ENCODE measurements at regions not wholly inside any gene's neighbourhood (a gene's known extent, or its start where the extent isn't known, plus 50 kb on each side); places are given as distances from the start of the nearest gene placed in this dataset.
A peak's percentile ranks its signal among the peaks of the same experiment; 100 is the strongest.
"Not testable (repeated sequence)": the region's sequence is repeated elsewhere in the genome, so short reads cannot be mapped to it uniquely, and the experiment has no call there.

DNA sequence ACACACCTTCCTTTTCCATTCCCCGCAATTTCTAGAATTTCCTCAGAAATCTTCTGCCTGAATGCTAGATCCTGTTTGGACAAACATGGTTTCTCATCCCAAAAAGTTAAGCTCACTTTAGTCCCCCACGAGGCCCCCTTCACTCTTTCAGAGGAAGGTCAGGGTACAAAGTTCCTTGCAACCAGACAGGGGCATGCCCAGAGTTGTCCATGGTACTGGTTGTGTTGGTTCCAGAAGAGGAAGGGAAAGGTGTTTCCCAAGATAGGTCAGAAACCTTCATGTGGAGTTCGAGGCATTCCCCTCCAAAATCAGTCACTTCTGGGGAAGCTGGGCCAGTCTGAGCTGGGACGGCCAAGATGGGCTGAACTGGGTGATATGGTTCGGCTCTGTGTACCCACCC lies 167.6 kb upstream of the MAFB start:
- no peak for DNase-seq (ENCODE audit: low spot score)

DNA sequence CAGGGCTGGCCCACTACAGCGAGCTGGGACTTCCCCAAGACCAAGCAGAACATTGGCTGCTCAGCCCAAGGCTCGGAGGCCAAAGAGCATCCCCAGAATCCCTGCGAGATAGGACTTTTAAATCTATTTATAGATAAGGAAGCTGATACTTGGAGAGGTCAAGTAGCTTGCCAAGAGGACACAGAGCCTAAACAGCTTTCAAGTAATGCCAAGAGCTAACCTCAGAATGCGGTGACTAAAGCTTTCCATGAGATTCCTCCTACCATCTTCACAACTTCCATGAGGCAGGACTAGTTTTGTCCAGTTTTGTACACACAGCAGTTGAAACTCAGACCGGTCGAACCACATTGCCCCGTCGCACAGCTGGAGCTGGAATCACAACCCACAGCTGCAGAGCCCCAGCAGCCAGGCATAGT lies 168.1 kb upstream of the TOP1 start:
- peak; percentile 89 for DNase-seq (ENCODE audit: low spot score)

DNA sequence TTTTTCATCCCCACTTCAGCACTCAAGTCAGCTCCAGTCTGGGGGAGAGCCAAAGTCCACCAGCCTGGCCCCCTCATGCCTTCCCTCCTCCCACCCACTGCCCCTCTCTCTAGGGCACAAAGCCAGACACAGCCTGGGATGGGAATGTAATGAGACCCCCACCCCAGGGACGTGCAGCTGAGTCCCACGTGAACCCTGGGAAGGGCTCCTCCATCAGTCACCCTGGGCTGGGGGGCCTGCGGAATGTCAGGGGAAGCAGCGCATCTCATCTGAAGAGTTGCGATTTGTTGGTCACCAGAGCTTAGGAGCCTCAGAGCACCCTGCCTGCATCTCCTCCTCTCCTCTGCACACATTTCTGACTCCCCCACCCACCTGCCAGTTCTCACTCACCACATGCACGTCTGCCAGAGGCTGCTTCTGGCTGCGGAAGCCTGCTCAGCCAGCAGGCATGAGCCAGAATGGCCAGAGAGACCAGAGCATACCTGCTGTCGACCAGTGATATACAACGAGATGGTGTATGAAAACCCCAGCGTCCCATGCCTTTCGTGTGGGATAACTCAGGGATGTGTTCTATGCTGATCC lies 167.1 kb upstream of the TOP1 start:
- no peak for DNase-seq (ENCODE audit: low spot score)

DNA sequence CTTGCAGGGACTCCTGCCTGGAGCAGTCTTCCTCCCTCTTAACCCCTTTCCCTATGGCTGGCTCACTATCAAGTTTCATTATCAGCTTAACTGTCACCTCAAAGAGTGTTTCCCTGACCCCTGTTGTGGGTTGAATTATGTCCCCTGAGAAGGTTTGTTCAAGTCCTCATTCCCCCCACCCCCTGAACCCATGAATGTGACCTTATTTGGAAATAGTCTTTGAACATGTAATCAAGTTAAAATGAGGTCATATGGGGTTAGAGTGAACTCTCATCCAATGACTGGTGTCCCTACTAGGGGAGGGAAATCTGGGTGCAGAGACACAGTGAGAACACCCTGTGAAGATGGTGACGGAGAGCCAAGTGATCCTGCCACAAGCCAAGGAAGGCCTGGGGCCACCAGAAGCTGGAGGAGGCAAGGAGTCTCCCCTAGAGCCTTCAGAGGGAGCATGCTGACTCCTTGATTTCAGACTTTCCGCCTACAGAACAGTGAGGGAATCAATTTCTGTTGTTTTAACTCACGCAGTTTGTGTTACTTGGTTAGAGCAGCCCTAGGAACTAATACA lies 165.2 kb upstream of the TOP1 start:
- DNase-seq (ENCODE audit: low spot score), result no peak

DNA sequence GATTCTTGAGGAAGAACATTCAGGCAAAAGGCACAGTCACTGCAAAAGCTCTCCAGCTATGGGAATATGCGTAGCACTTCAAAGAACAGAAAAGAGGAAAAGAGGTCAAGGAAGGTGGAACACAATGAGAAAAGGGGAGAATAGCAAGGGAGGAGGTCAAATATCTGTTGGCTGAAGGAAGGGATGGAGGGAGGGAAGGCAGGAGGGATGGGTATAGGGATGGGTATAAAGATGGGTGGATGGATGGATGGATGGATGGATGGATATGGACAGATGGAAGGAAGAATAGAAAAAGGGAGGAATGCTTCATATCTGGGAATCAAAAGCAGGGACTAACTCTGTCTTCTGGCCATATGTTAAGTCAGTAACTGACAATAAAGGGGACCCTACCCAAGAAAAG lies 164.2 kb upstream of the TOP1 start:
- no peak for DNase-seq (ENCODE audit: low spot score)

DNA sequence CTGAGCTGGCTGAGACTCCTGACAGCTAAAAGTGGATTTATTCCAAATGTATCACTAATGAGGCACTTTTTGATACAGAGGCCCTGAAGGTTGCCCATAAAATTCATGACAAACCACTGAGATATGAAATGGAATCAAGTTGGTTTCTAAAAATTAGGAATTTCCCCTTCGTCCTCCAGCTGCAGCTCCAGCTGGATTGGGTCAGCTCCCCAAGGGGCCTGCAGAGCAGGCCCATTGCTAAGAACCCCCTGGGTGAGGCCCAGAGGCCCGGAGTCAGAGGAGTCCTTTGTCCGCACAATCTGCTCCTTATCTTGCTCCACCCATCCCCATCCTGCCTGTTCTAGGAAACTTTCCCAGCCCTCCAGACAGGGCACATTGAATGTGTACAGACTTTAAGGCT lies 163.5 kb upstream of the TOP1 start:
- no peak for DNase-seq (ENCODE audit: low spot score)

DNA sequence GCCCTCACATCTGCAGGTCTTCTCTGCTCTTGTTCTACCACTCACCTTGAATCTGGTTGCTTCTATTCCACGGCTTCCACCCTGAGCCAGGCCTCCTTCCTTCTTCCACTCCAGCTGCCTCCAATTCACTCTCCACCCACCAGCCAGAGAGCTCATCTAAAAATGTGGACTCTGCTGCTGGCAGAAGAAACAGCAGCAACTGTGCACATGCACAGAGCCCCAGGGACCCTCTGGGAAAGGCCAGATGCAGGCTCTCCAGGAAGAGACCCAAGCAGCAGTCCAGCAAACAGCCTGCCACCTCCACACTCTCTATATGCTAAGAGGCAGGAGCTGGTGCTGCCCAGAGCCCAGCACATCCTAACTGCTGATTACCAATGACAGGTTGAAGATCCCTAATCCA lies 162.6 kb upstream of the TOP1 start:
- no peak for DNase-seq (ENCODE audit: low spot score)

DNA sequence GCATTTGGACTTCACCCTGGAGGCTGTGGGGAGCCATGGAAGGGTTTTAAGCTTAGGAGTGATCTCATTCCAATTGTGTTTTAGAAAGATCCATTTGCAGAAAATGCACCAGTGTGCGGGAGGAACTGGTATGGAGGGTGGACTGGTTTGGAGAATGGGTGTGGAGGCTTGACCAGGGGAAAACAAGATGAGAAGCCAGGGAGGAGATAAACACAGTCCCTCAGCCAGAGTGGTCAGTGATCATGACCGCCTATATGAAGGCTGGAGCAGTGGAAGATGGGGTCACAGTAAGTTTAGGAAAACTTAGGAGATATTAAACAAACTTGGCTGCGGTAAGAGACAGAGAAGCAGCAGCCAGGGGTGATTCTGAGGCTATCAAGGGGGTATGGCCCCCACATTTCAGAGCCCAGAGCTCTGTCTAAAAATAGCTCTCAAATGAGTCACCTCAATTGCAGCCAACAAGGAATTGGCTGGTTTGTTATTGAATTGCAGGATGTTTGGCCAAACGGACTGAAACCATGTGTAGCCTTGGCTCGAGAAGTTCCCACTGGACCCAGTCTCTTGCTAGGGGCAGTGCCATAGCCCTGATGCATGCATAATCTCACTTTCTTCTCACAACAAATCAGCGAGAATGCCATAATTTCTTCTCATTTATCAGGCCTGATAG lies 159.9 kb upstream of the TOP1 start:
- DNase-seq (ENCODE audit: low spot score), result peak; percentile 85

DNA sequence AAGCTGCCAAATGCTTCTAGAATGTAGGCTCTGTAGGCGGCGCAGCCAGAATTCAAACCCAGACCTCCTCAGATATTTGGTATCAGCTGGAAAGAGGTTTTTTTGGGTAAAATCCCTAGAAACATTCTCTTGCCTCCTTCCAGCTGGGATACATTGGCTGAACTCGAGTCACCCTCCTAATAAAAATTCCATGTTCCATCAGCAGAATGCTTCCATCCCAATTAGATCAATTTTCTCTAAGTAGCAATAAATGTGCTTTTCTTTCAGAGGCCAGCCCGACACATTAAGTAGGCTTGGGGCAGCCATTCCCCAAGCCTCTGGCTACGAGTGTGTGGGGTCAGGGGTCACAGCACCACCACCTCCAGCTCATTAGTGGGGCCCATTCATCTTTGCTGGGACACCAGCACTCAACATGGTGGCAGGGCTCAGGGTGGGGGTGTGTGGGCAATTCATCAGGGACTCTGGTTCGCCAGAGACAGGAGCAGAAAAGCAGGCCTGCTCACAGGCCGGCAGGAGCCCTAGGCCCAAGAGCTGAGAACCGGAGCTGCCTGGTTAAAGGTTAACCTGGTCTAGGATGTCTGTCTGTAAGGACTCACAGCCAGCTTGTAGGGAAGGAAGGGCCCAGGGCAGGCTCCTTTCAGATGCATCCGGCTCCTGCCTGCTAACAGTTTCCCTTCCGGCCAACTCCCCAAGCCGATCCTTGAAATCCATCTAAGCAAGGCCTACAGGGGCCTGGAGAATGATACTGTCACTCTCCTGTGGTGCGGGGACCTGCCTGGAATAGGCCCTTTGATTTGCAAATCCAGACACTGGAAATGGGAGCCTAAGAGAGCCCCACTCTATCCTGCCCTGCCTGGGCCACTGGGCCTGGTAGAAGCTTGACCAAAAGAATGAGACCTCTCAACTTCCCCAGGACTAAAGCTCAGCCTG lies 159.1 kb upstream of the TOP1 start:
- no peak for DNase-seq (ENCODE audit: low spot score)

DNA sequence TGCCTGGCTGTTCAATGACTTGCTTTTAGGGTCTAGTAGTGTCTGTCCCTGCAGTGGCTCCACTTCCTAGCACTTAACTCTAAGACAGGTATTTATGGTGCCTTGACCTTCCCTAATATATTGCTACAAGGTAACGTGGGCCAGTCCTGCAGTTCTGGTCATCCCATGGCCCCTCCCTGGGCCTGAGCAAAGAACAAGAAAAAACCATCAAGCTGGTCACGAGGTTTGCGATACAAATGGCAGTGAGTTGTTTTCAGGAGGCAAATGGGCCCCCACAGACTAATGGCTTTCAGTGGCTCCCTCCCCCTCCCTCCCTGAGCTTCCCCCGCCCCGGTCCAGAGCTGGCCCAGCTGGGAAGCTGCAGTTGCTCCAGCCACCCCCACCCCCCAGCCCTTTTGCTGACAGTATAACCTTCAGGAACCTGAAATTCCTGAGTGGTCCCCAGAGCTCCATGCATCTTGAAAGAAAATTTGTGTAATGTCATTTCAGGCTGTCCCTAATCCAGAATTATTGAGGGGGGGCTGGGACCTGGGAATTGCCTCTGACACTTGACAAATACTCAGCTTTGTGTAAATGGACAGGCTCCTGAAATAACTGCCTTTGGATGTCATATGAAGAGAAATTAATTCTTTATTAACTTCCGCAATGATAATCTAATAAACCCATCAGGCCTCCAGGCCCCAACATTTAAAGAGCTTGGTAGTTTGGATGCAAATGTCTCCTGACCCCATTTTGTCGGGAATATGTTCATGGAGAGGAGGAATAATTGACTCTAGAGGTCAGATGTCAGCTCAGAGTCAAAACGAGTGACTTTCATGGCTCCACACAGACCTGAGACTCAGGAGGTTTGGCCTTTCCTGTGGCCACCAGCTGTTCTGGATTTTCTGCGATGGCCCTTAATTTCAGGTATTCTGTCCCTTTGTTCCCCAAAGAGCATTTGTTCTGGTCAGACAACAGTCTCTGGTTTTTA lies 153.2 kb upstream of the TOP1 start:
- no peak for DNase-seq (ENCODE audit: low spot score)

DNA sequence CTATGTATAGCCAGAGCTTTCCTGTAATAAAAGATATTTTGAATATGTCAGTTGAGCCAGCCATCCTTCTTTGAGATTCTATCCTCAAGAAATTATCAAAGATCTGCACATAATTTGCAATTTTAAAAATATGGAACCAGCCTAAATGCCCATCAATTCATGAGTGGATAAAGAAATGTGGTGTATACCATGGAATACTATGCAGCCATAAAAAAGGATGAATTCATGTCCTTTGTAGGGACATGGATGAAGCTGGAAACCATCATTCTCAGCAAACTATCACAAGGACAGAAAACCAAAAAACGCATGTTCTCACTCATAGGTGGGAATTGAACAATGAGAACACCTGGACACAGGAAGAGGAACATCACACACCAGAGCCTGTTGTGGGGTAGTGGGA lies 150.5 kb upstream of the TOP1 start:
- not testable (repeated sequence) for DNase-seq (ENCODE audit: low spot score)

DNA sequence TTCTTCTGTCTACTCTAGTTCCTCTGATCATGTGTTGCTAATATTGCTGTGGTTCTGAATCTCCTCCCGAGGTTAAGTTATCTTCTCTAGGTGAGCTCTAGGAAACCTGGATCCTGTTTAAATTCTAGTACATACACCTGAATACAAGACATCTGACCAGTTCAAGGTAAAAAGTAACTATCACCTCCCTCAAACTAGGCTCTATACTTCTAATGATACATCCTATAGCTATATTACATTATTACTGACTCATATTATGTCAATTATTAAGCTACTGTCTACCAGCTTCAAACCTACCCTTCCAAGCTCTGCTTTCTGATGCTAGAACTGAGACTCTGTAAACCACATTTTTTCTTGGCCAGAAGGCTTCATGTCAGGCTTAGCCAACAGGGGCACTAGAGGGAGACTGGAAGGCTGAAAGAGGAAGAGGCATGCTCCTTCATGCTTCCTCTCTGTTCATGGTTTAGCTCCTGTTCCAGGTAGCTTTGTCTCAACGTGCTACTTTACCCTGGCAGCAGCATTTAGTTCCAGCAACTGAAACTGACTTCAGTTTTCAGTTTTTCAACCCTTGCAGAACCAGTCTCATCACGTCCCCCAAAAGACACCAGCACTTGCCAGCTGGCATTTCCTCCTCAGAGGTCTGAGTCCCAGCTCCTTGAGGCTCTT lies 148.4 kb upstream of the TOP1 start:
- no peak for DNase-seq (ENCODE audit: low spot score)

DNA sequence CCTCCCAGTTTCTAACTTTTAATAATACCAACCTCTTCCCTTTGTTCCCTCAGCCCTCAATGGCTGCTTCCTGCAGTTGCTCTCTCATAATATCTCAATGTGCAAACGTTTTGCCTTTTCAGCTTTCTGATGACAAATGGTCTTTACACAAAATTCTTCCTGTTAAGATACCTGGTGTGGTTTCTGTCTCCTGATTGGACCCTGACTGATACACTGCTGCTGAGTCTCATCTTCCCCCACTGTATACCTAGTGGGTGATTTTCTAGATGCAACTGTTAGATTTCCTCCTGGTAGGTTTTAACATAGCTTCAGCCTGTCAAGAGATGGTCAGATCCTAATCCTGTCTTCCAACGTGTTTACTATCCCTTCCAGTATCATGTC lies 147.9 kb upstream of the TOP1 start:
- DNase-seq (ENCODE audit: low spot score), result no peak

DNA sequence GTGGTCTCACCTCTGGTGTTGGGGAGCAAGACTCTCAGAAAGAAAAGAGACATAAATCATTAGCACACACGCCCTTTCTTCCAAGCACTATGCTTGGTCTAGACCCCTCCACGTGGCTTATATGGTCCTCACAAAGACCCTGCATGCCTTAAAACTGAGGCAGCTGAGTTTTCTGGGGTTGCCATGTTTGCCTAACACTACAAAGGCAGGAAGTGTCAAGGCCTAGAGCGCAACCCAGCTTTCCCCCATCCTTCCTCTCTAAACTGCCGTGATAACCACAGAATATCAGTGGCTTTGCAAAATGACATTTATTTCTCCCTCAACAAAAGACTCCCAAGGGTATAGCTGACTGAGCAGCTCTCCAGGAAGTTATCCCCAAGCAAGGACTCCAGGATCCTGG lies 146.5 kb upstream of the TOP1 start:
- DNase-seq (ENCODE audit: low spot score), result no peak

DNA sequence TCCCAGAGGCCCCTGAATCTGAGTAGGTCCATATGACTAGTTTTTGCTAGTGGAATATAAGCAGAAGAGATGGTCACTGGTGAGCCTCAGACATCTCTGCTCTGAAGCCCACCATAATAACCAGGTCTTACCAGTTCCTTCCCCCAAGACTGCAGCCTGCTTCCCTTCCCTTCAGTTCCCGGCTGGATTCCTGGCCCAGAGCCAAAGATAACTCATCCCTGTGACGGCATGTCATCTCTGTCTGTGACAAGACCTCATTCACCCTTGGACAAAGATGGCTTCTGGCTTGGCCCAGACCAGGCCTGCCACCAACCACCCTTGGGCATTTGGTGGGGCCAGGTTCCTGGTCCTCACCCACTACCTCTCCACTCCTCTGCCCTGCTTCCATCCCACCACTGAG lies 145.5 kb upstream of the TOP1 start:
- DNase-seq (ENCODE audit: low spot score), result no peak

DNA sequence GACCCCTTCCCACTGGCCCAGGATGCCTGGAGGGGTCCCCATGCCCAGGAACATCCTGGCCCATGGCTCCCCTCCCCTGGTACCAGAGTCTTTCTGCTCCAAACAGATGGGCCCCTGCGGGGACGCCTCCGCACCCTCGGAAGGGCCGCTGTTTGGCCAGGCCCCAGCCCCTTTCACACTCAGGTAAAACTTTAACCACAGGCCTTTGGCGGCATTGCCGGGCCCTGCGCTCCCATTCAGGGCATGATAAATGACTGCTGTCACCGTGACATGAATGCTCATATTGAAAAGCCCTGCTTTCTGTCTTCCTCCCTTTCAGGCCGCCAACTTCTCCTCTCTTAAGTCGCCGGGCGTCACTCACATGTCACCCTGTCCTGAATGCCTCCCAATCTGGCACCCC lies 141.5 kb upstream of the TOP1 start:
- no peak for DNase-seq (ENCODE audit: low spot score)

DNA sequence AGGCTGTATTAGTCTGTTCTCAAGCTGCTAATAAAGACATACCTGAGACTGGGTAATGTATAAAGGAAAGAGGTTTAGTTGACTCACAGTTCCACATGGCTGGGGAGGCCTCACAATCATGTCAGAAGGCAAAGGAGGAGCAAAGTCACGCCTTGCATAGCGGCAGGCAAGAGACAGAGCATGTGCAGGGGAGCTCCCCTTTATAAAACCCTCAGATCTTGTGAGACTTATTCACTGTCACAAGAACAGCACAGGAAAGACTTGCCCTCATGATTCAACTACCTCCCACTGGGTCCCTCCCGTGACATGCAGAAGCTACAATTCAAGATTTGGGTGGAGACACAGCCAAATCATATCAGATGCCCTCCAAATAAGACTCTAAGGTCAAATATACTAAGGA lies 139.4 kb upstream of the TOP1 start:
- not testable (repeated sequence) for DNase-seq (ENCODE audit: low spot score)

DNA sequence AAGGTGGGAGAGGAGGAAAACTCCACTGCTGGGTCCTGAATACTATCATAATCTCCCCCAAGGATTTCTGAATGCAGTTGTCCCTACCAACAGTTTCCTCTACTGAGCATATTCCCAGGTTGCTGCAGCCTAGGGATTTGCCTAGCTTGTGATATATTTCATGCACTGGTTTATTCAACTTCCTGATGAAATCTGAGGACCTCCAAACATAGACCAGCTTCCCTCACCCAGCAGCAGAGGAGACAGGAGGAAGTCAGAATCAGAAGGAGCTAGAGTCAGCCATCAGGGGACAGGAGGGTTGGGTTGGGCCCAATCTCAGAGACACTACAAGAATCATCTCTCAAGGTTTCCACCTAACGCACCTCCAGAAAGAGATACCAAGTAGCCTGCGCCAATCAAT lies 138.4 kb upstream of the TOP1 start:
- DNase-seq (ENCODE audit: low spot score), result no peak

DNA sequence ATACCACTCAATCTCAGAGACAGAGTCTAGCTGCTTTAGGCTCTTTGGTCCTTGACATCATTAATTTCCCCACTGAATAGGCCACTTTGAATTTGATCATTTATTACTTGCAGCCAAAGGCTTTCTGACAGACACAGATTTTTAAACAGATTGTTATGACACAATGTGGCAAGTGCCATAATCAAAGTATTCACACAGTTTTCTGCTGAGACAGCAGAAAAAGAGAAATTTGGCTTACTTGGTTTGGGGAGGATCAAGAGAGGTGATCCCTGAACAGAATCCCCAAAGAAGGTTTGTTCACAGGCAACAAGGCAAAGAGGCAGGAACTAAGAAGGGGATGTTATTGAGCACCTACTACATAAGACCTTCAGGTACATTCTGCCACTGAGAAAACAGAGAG lies 138.0 kb upstream of the TOP1 start:
- no peak for DNase-seq (ENCODE audit: low spot score)

DNA sequence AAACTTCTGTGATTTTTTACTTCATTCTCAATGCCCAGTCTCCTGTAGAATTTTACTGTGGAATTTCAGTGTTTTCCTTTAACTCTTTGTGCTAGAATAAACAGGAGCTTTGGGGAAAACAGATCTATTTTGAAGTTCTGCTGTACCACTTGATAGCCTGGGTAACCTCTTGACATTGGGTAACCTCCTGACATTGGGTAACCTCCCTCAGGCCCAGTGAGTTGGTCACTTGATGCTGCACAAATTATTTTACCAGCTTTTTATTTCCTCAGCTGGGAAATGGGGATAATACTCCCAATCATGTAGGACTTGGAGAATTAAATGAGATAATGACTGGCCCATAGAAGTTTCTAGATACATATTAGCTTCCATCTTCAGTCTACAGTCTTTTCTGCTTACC lies 137.3 kb upstream of the TOP1 start:
- DNase-seq (ENCODE audit: low spot score), result no peak

DNA sequence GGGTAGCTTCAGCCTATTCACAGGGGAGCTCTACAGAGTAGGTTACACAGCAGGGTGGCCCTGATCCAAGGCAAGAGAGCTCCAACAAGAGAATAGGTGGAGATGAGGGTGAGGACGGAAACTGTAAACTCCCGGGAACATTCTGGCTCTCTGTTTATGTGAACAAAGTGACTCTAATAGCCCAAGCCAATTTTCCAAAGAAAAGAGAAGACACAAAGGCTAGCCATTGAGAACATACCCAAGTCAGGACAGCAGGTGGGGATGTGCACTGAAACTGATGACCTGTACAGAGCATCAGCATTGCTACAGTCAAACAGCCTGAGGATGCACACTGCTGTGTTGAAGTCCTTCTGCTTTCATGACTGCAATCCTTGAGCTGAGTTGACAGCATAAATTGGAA lies 136.0 kb upstream of the TOP1 start:
- no peak for DNase-seq (ENCODE audit: low spot score)

All from AG08395 (cell line).